ENCODE measurements at regions not wholly inside any gene's neighbourhood (a gene's known extent, or its start where the extent isn't known, plus 50 kb on each side); places are given as distances from the start of the nearest gene placed in this dataset.

- no peak for DNase-seq
These were observed 86.9 kb downstream of the FGF9 start for GRCh38 chr13:21757763-21758162.

DNA sequence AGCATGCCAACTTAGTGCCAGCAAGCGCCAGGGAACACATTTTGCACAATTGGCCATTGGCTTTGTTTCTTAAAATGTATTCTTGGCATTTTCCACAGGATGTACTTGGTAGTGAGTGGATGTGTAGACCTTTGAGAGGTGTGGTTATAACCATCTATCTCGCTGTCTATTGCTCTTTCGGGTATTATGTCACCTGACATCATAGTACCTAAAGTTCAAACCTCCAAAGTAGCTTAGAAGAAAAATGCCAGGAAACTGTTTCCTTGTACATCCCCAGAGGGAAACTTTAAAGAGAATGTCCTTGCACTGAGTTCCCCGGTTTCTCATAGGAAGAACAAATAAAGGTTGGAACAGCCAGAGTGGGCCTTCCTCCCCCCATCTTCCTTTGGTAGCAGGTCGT is 87.6 kb downstream of the FGF9 start:
- no peak for DNase-seq

GRCh38 chr13:21759463-21759862 is 88.6 kb downstream of the FGF9 start:
- DNase-seq: no peak

DNA sequence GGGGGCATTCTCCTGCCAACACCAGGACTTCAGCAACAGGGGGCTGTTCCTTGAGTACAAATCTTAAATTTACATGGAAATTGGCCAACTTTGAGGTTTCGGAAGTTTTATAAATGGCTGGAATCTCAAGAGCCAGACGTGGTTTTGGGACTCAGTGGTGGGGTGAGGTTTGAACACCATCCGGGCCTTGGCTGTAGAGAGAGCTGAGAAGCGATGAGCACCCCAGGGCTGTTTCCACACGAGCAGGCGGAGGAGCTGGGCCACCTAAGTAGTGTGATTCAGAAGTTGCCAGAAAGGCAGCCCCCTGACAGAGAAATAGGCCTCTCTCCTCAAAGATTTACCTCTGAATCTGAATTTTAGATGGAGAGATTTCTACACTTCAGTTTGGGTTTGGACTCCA is 89.0 kb downstream of the FGF9 start:
- no peak for DNase-seq

DNA sequence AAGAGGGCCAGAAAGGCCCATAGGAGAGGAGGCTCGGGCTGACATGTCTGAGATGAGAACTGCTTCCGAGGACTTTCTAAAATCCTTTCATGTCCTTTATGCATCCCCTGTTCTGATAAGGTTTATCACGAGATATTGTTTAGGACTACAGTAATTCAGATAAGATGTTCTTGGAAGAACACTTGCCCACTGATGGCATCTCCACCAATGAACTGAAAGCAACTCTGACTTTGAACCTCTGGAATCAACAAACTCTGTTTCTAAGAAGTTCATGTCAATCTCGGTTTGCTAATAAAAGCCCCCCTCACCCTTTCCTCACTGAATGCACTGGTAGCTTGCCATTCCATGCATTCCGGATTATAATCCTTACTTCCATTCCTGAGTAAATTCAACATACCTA is 90.9 kb downstream of the FGF9 start:
- DNase-seq: no peak

DNA sequence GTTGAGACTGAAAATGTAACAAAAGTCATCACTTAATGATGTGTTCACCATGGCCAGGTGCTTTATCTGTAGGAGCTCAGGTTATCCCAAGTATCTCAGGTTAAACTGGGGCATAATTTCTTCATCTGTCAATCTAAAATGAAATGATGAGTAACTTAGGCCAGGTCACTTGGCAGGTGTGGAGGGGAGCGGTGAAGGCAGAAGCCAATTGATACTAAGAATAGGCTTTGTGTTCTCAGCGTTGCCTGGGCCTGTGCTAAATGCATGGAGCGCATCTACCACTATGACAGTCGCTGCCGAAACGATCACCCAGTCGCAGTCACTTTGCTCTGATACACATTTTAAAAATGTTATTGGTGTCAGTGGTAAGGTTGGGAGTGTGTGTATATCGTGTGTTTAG is 91.6 kb downstream of the FGF9 start:
- no peak for DNase-seq

DNA sequence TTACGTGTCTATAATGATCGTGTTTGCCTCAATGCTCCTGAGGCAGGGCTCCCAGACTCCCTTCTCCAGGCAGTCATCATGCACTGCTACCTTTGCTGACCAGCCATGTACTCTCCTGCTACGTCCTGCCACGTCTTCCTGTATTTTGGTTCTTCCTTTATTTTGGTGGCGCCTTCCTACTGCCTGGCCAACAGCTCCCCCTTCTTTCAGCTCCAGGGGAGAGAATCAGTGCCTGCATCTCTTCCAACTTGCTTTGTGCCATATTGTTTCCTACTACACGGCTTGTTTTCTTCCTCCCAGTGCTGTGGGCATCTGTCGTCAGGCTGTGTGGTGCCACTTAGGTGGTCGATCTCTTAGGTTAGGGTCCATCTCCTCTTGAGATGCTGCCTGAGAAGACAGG is 96.2 kb downstream of the FGF9 start:
- DNase-seq: no peak

GRCh38 chr13:21771075-21771474 is 100.2 kb downstream of the FGF9 start:
- DNase-seq: no peak

GRCh38 chr13:21777166-21777565 is 106.3 kb downstream of the FGF9 start:
- no peak for DNase-seq

GRCh38 chr13:21777813-21778212 is 106.9 kb downstream of the FGF9 start:
- DNase-seq: no peak

GRCh38 chr13:21782736-21783135 is 111.9 kb downstream of the FGF9 start:
- DNase-seq: no peak

DNA sequence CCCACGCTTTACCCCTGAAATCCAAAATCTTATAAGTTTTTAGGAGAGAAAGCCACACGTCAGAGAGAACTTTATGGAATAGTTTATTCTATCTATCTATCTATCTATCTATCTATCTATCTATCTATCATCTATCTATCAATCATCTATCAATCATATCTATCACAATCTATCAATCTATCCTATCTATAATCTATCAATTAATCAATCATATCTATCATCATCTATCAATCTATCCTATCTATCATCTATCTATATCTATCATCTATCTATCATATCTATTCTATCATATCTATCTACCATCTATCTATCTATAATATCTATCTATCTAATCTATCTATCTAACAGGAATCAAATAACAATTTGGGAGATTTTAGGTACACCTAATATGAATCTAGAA is 115.1 kb downstream of the FGF9 start:
- no peak for DNase-seq

GRCh38 chr13:21796066-21796465 is 125.2 kb downstream of the FGF9 start:
- DNase-seq: no peak

DNA sequence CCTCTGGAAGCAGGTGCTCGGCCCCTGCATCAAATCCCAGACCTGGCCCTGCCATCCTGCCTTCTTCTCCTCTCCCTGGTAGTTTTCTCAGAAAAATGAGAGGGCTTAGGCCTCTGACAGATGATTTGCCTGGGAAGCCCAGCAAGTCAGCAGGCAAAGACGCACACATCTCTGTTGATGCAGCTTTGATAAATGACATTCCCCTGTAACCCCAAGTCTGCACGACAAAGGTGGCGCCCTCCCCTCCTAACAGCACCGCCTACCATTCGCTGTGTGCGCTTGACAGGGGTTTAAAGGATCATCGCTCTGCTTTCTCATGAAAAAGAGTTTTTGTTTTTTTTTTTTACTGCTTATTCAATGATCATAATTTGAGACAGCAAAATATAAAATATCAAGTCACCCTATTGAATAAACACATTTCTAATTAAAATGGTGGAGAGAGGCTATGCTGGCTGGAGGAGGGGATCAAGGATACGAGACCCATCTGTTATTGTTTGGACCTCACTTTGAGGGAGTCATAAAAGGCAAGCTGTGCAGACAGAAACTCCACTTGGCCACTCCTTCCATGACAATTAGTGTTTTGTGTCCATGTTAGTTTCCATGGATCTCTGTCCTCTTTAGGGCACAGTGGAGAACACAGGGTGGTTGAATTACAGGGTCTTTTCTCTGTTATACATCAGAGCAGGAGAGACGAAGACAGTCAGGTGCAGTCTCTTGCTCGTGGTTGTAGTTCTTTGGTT is 126.1 kb downstream of the FGF9 start:
- no peak for DNase-seq

DNA sequence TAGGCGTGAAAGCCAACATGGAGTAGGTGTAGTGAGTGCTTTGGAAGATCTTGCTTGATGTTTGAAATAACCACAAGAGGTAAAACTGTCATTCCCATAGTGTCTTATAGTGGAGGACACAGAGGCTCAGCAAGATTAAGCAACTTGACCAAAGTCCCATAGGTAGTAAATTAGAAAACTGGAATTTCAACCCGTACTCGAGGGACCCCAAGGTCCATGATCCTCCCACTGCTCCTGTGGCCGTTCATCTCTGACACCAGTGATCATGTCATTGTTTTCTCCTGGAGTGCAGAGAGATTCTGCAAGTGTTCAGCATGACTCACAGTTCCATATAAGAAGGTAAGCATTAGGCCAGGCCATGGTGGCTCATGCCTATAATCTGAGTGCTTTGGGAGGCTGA is 126.9 kb downstream of the FGF9 start:
- no peak for DNase-seq

DNA sequence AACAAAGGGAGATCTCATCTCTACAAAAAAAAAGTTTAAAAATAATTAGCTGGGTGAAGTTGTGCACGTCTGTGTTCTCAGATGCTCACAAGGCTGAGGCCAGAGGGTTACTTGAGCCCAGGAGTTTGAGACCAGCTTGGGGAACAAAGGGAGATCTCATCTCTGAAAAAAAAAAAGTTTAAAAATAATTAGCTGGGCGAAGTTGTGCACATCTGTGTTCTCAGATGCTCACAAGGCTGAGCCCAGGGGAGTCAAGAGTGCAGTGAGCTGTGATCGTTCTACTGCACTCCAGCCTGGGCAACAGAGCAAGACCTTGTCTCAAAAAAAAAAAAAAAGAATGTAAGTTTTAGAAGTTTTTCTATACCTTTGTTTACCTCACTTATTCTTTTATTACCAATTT is 127.3 kb downstream of the FGF9 start:
- no peak for DNase-seq

GRCh38 chr13:21799671-21800070 is 128.8 kb downstream of the FGF9 start:
- no peak for DNase-seq

DNA sequence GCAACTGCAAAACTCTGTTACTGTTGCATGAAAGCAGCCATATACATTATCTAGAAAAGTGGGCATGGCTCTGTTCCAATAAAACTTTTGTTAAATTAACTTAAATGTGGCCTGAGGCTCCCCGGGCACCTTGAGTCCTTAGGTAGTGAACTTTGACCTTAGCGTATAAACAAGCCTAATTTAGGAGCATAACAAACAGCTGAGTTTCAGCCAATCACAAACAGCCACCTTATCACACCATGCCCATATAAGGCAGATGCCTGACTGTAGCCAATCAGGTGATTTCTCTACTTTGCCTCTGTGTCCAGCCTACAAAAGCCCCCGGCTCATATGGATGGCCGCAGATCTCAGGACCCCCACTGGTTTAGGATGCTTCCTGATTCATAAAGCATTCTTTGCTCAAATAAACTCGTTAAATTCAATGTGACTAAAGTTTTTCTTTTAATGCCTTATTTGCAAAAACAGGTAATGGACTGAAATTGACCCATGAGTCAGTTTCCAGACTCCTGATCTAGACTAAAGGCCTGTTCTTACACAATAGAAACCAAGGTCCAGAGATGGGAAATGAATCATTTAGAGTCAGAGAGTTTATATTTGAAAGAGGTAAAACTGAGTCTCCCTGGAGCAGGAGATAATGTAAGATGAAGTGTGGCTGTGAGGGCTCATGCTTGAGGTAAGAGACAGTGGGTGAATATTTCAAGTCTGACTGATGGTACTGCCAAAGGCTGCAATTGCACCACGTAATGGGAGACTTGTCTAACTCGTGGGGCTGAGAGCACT is 130.2 kb downstream of the FGF9 start:
- no peak for DNase-seq

DNA sequence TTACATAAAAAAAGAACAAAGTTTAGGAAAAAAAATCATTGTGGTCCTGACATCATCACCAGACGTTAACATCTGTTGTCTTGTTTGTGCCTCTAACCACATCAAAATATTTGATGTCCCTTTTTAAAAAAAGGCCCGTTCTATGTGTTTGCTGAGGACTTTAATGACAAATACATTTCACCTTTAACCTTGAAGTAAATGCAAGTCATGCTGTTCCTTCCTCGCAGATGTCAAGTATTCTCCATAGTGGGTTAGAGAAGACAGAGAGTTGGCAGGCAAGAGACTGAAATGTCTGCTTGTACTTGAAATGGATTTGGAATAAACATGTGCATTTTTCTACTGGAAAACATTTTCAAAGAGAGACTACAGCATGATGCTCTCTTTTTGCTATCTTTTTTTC is 134.9 kb downstream of the FGF9 start:
- no peak for DNase-seq

DNA sequence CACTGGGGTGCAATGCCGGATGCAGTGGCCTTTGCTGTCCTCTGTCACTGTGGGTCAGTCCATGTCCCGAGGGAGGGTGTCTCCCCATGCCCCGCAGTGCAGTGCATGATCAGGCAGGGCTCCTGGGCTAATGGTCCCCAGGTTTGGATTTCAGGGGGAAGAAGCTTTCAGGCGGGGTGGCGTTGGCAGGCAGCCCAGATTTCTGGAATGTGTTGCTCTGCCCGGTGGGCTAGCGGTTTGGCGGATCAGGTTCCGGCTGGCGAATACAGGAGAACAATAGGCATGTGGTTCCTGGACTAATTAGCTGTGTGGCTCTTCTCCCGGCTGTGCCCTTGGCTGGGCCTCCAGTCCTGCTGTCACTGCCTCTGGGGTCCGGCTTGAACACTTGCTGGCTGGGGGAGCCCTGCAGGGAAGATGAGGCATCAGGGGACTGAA is 141.3 kb downstream of the FGF9 start:
- DNase-seq: no peak

DNA sequence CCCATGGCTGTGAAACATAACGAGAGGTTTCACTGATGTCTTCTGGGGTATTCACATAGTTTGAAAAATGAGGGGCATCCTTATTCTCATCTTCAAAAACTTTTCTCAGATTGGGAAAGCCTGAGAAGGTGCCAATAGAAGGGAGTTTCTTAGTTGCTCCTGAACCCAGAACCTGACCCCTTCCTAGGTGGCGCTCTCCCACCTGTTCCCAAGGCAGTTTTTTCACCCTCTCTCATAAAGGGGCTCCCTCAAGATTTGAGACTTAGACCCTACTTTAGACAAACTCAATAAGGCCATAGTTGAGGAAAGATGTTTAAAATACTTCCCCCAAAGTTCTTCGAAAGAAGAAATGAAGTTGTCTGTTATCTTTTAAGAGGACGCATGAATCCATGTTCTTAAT is 142.2 kb downstream of the FGF9 start:
- DNase-seq: no peak

DNA sequence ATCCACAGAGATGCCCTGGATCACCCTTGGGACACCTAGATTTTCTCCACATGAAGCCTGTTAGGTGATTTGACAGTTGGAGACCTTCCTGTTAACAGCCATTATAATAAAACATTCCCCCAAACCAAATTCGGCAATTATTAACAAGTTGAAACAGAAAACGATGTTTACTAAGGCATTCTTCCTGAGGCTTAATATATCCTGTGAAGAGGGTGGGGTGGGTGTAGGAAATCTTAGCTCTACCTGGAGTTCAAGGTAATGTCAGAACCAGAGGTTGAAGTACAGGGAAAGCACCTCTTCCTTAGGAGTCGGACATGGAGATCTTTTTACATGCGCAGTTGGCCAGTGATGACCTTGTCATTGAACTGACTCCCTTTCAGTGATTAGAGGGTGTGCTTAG is 143.0 kb downstream of the FGF9 start:
- DNase-seq: no peak

- DNase-seq: no peak
These were observed 143.7 kb downstream of the FGF9 start for GRCh38 chr13:21814604-21815003.

DNA sequence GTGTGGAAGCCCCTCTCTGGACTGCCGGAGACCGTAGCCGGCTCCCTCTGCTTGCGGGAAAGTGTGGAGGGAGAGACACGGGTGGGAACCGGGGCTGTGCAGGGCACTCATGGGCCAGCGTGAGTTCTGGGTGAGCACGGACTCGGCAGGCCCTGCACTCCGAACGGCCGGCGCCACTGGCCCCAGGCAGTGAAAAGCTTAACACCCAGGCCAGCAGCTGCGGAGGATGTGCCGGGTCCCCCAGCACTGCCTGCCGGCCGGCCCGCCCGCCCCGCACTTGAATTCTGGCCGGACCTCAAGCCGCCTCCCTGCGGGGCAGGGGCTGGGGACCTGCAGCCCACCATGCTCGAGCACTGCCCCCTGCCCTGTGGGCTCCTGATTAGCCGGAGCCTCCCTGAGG is 147.0 kb downstream of the FGF9 start:
- DNase-seq: no peak

GRCh38 chr13:21822029-21822428 is 151.2 kb downstream of the FGF9 start:
- DNase-seq: no peak

All from CD4-positive, alpha-beta T cell treated with Interleukin-6 for 4 hours (primary cell).